ENCODE measurements at regions not wholly inside any gene's neighbourhood (a gene's known extent, or its start where the extent isn't known, plus 50 kb on each side); places are given as distances from the start of the nearest gene placed in this dataset.

DNA sequence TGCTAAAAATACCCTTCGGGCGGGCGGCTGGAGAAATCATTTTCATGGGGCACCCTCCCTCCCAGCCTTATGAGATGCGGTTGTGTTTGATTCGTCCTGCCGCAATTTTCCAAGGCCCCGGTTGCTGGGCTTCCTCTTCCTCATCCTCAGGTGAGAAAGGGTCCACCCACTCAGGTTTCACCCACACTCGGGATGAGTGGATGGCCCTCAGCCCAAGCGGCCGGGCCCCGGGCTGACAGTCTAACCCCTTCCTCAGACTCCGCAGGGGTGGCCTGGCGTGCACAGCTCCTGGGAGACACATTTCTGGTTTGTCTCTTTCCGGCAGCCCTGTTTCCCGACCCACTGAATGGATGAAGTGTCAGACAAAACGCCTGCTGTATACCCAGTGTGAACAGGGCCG lies 116.5 kb upstream of the LRPAP1 start:
- no peak overlapping the region for H3K27ac ChIP-seq
- peaks cover 0 to 50% (median 17%) of the 10 kb centered on the region in 3 donors for H3K27me3 ChIP-seq
- no peak overlapping the region for H3K4me3 ChIP-seq
- TF ChIP-seq, protein P1, sequence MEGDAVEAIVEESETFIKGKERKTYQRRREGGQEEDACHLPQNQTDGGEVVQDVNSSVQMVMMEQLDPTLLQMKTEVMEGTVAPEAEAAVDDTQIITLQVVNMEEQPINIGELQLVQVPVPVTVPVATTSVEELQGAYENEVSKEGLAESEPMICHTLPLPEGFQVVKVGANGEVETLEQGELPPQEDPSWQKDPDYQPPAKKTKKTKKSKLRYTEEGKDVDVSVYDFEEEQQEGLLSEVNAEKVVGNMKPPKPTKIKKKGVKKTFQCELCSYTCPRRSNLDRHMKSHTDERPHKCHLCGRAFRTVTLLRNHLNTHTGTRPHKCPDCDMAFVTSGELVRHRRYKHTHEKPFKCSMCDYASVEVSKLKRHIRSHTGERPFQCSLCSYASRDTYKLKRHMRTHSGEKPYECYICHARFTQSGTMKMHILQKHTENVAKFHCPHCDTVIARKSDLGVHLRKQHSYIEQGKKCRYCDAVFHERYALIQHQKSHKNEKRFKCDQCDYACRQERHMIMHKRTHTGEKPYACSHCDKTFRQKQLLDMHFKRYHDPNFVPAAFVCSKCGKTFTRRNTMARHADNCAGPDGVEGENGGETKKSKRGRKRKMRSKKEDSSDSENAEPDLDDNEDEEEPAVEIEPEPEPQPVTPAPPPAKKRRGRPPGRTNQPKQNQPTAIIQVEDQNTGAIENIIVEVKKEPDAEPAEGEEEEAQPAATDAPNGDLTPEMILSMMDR (IDR thresholded peaks at IDR 0.05), result no peak
- TF ChIP-seq POLR2A (IDR thresholded peaks at IDR 0.05) (no peak), POLR2AphosphoS5 (IDR thresholded peaks at IDR 0.05) (no peak), EP300 (IDR thresholded peaks at IDR 0.05) (no peak)
- intact Hi-C loops (cut with DNase I; ENCODE audit: low total_unique reads), result no loop called here
- WGBS, 5 donors, result 79 to 89% (median 80%) methylated on average over 15 to 17 of the region's 17 CpGs
- H3K4me1 ChIP-seq, result no peaks in the 10 kb centered on the region
- H3K9me3 ChIP-seq, result no peaks in the 10 kb centered on the region
- no peak for DNase-seq
- no peaks in the 10 kb centered on the region for H3K36me3 ChIP-seq

DNA sequence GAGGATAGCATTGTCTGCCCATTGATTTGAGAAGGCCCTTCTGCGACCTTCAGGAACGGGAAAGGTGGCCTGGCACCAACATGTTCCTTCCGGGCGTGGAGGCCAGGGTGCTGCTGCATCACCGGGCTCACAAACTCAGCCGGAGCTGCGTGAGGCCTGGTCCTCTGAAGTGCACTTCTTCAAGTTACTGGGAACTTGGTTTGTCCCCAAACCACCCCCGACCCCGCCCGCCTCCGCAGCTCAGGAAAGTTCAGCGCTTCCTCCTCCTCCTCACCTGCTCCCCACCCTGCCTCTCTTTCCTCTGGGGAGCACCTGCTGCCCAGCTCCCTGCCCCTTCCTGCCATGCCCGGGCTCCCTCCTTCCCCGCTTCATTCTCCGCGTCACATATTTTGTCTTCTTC lies 116.0 kb upstream of the LRPAP1 start:
- no peak overlapping the region for H3K27ac ChIP-seq
- DNase-seq, result no peak
- TF ChIP-seq POLR2AphosphoS5 (IDR thresholded peaks at IDR 0.05), result no peak
- no peaks in the 10 kb centered on the region for H3K9me3 ChIP-seq
- H3K4me3 ChIP-seq, result no peak overlapping the region
- intact Hi-C loops (cut with DNase I; ENCODE audit: low total_unique reads), result no loop called here
- no peaks in the 10 kb centered on the region for H3K4me1 ChIP-seq
- peaks cover 0 to 50% (median 16%) of the 10 kb centered on the region in 3 donors for H3K27me3 ChIP-seq
- no peaks in the 10 kb centered on the region for H3K36me3 ChIP-seq
- 76 to 83% (median 82%) methylated on average over 16 of the region's 16 CpGs for WGBS, 5 donors

DNA sequence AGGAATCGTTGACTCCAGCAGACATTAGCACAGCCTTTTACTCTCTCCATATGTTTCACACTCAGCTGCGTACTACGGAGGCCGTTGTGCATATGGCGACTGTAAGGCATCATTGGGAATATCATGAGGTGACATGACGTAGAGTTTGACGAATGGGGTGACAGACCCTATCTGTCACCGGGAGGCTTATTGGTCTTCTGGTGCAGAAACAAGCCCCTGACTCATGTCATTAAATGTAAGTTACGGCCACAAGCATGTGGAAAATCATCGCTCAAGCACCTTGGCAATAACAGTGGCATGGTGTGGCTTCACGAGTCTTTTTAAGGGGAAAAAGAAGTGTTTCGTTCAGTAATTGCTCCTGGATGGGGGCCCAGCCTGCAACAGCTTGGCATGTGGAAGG lies 115.2 kb upstream of the LRPAP1 start:
- WGBS, 5 donors, result 87 to 92% (median 89%) methylated on average over 12 of the region's 12 CpGs
- Histone ChIP-seq H3K27me3 (peaks cover 0 to 52% (median 16%) of the 10 kb centered on the region in 3 donors), H3K4me1 (no peaks in the 10 kb centered on the region), H3K9me3 (no peaks in the 10 kb centered on the region), H3K36me3 (no peaks in the 10 kb centered on the region), H3K4me3 (no peak overlapping the region), H3K27ac (no peak overlapping the region)
- DNase-seq, result no peak
- TF ChIP-seq EP300 (IDR thresholded peaks at IDR 0.05), result no peak
- no peak for TF ChIP-seq POLR2A (IDR thresholded peaks at IDR 0.05)
- no peak for TF ChIP-seq POLR2AphosphoS5 (IDR thresholded peaks at IDR 0.05)
- TF ChIP-seq, protein P1 (IDR thresholded peaks at IDR 0.05), result no peak
- intact Hi-C loops (cut with DNase I; ENCODE audit: low total_unique reads), result no loop called here

DNA sequence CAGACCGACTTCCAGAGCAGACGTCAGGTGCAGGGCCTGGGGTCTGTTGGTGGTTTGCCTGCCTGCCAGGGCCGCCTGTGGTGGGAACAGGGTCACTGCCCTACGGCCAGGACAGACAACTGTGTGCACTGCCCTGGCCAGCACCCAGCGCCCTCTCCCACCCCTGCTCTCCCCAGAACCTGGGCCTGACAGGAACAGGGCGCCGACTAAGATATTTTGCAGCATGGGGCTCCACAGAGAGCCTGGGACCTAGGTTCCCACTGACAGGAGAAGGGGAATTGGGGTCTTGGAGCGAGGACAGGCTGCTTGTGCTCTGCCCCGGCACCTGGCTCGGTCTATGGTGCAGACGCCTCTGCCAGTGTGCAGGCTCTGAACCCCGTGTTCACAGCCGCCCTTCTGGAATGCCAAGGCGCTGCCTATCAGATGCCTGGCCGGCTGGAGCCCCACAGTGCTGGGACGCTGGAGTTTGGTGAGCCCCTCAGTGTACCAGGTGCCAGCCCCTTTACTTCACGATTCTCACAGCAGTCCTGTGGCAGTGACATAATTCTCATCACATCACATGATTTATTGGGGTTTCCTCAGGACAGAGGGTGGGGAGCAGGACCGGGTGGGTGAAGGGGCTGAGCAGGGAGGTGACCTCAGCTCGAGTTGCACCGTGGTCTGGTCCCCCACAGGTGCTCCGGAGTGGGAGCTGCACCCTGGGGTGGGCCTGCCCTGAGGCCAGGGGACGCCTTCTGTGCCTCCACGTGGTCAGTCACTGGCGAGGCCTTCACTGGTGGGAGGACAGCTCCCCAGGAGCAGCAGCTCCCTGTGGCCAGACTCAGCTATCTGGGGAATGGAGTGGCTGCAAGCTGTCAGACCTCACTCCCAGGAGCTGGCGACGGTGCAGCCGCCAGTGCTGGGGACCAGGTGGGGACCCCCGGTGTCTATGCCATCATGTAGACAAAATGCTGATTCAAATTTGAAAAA lies 113.8 kb upstream of the LRPAP1 start:
- DNase-seq, result no peak
- Histone ChIP-seq H3K27me3 (peaks cover 0 to 43% (median 11%) of the 10 kb centered on the region in 3 donors), H3K4me3 (no peak overlapping the region), H3K9me3 (no peaks in the 10 kb centered on the region), H3K4me1 (no peaks in the 10 kb centered on the region), H3K36me3 (no peaks in the 10 kb centered on the region), H3K27ac (no peak overlapping the region)
- intact Hi-C loops (cut with DNase I; ENCODE audit: low total_unique reads), result no loop called here
- 65 to 67% (median 67%) methylated on average over 23 to 28 of the region's 28 CpGs for WGBS, 5 donors
- TF ChIP-seq POLR2AphosphoS5 (IDR thresholded peaks at IDR 0.05) (no peak), POLR2A (IDR thresholded peaks at IDR 0.05) (no peak), EP300 (IDR thresholded peaks at IDR 0.05) (no peak)
- TF ChIP-seq, protein P1 (IDR thresholded peaks at IDR 0.05), result no peak

Measured in stomach (tissue), 8 donors.